SH-SY5Y (cell line): ENCODE measurements at regions not wholly inside any gene's neighbourhood (a gene's known extent, or its start where the extent isn't known, plus 50 kb on each side); places are given as distances from the start of the nearest gene placed in this dataset.

Experiments
- GATA2 ChIP-seq: IDR thresholded peaks from 2 replicates; pipeline ENCODE4 v1.6.1; 2011; ENCODE audit warnings: mild to moderate bottlenecking, low read depth, low read length
- GATA3 ChIP-seq: IDR thresholded peaks from 2 replicates; pipeline ENCODE4 v1.6.1; 2011; ENCODE audit warnings: low read depth, mild to moderate bottlenecking, low read length, moderate library complexity

DNA sequence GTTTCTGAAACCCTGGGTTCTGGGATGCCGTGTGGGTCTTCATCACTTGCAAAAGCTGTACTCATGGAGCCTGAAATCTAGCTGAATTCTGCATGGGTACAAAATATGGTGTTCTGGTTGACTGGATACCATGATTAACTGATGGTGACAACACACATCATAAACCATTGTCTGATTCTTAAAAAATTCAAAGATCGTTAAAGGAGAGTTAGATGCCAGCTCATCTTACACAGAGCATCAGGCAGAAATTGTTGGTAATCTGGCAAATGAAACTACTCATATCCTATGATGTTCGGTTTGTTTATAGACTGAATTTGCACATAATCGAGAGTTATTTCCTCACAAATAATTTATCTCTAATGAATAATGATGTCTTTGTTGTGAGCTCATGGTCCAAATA lies 218.1 kb upstream of the PKN2 start:
- TF ChIP-seq GATA2 (no peak), GATA3 (no peak)
